Gastrocnemius medialis (tissue), 4 donors: ENCODE measurements at regions not wholly inside any gene's neighbourhood (a gene's known extent, or its start where the extent isn't known, plus 50 kb on each side); places are given as distances from the start of the nearest gene placed in this dataset.

ENCODE experiments used
- POLR2A ChIP-seq, 2 donors: fragments of 450-650 bp; IDR thresholded peaks; one replicate each; pipeline ENCODE4 v1.6.1; 2017; ENCODE audit warnings: antibody characterized with exemption in 2 of 2, mild to moderate bottlenecking in 2 of 2, moderate library complexity in 2 of 2
- TF ChIP-seq, protein P1 (sequence below), 5 experiments: fragments of 450-650 bp in 3 of 5; fragments of 200-600 bp in 2 of 5; sonication (generic) in 2 of 5; IDR thresholded peaks in 4 of 5; conservative IDR thresholded peaks in 1 of 5; 1 replicate in 4 of 5; 2 replicates in 1 of 5; pipeline ENCODE4 v1.5.1; 2016 to 2019; ENCODE audit warnings: antibody characterized with exemption in 5 of 5, mild to moderate bottlenecking in 3 of 5, moderate library complexity in 3 of 5

DNA sequence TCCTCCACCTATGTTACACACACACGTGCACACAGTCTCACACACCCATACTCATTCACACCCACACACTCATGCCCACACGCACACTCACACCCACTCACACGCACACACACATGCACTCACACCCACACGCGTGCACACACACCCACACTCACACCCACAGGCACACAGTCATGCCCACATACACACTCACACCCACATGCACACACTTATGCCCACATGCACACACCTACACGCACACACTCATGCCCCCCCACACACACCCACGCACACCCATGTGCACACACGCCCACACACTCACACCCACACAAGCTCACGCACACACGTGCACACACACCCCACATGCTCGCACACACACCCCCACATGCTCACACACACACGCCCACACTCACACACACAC lies 140.0 kb downstream of the F11 start:
- TF ChIP-seq, protein P1, sequence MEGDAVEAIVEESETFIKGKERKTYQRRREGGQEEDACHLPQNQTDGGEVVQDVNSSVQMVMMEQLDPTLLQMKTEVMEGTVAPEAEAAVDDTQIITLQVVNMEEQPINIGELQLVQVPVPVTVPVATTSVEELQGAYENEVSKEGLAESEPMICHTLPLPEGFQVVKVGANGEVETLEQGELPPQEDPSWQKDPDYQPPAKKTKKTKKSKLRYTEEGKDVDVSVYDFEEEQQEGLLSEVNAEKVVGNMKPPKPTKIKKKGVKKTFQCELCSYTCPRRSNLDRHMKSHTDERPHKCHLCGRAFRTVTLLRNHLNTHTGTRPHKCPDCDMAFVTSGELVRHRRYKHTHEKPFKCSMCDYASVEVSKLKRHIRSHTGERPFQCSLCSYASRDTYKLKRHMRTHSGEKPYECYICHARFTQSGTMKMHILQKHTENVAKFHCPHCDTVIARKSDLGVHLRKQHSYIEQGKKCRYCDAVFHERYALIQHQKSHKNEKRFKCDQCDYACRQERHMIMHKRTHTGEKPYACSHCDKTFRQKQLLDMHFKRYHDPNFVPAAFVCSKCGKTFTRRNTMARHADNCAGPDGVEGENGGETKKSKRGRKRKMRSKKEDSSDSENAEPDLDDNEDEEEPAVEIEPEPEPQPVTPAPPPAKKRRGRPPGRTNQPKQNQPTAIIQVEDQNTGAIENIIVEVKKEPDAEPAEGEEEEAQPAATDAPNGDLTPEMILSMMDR (IDR thresholded peaks at IDR 0.05 in 4 of 5, conservative IDR thresholded peaks at IDR 0.05 in 1 of 5) = no peak
- no peak for TF ChIP-seq POLR2A (IDR thresholded peaks at IDR 0.05)
